Gastrocnemius medialis (tissue), 4 donors: ENCODE measurements at regions not wholly inside any gene's neighbourhood (a gene's known extent, or its start where the extent isn't known, plus 50 kb on each side); places are given as distances from the start of the nearest gene placed in this dataset.
"Not testable (repeated sequence)": the region's sequence is repeated elsewhere in the genome, so short reads cannot be mapped to it uniquely, and the experiment has no call there.

ENCODE experiments used
- CTCF ChIP-seq, 5 experiments: fragments of 450-650 bp in 3 of 5; fragments of 200-600 bp in 2 of 5; sonication (generic) in 2 of 5; IDR thresholded peaks in 4 of 5; conservative IDR thresholded peaks in 1 of 5; 1 replicate in 4 of 5; 2 replicates in 1 of 5; pipeline ENCODE4 v1.5.1; 2016 to 2019; ENCODE audit warnings: antibody characterized with exemption in 5 of 5, mild to moderate bottlenecking in 3 of 5, moderate library complexity in 3 of 5
- POLR2A ChIP-seq, 2 donors: fragments of 450-650 bp; IDR thresholded peaks; one replicate each; pipeline ENCODE4 v1.6.1; 2017; ENCODE audit warnings: antibody characterized with exemption in 2 of 2, mild to moderate bottlenecking in 2 of 2, moderate library complexity in 2 of 2

GRCh38 chr2:90216801-90217200 lies 1525.3 kb downstream of the RPIA start:
- not testable (repeated sequence) for TF ChIP-seq POLR2A (IDR thresholded peaks at IDR 0.05); CTCF (IDR thresholded peaks at IDR 0.05 in 4 of 5, conservative IDR thresholded peaks at IDR 0.05 in 1 of 5)
